GM20431 (cell line): ENCODE measurements at regions not wholly inside any gene's neighbourhood (a gene's known extent, or its start where the extent isn't known, plus 50 kb on each side); places are given as distances from the start of the nearest gene placed in this dataset.
"Not testable (repeated sequence)": the region's sequence is repeated elsewhere in the genome, so short reads cannot be mapped to it uniquely, and the experiment has no call there.

Experiments
- in situ Hi-C: fragments of 300-500 bp; cut with MseI, MboI; formaldehyde crosslinking; loops from one replicate; pipeline ENCODE4 v1.15.0; 2020; ENCODE audit warnings: low sequenced_read_pairs; ENCODE audit not compliant: unreplicated experiment

DNA sequence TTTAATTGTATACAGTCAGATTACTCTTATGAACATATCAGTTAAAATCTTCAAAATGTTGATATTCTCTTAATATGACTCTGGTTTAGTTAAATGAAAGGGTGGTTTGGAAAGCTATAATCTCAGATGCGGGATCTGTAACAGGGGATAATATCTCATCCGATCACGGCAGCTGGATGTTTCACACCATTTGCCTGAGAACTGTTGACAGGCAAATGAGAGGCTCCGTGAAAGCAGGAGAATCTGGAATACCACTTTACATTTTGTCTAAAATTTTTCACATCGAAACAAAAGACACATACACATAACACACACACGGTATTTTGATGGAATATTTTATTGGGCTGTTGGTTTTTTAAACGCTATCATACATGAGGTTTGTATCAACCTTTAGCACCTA lies 518.6 kb upstream of the SLC39A10 start:
- in situ Hi-C loops, result no loop called here

DNA sequence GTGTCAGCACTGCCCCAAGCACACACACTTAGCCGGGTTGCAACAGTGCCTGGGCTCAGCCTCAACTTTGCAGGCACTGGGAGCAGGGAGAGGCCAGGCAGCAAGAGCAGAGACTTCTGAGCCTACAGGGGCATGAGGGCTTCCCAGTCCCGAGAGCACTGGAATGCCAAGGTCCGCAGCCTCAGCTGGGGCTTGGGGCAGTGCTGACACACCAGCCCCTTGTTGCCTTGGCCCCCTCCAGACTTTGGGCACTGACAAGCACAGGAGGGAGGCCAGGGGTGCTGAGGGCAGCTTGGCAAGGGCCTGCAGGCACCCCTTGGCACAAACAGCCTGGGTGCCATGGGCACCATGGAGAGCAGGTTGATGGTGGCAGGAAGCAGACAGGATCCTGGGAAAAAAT lies 531.1 kb upstream of the SLC39A10 start:
- in situ Hi-C loops, result not testable (repeated sequence)

DNA sequence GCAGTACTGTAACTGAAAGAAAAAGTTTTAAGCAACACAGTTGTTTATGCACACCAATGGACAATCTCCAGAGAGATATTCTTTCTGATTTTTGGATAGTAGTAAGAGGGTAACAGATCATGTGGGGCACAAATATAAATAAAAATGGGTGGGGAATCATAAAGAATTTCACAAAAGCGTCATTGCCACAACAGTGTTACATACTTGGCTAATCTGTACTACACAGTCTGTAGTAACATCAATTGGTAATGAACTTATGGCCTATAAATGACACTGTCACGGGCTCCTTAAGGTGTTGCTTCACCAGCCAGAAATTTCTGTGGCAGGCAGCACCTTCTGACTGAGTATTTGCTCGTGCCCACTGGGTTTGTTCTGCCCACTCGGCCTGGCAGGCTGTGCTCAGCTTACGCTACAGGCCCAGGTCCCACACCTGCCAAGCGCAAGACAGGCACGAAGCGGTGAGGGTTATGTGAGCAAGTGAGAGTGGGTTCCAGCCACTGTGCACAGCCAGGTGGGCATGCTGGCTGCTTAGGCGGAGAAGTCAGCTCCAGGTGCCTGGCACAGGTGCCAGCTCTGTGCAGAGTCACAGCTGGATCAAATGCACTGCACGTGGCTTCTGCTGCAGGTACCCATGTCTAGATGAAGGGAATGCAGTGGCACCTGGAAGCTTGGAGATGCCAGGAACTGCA lies 532.5 kb upstream of the SLC39A10 start:
- in situ Hi-C loops, result no loop called here

- in situ Hi-C loops, result no loop called here
Measured at GRCh38 chr2:195122653-195123052, 534.4 kb upstream of the SLC39A10 start.

DNA sequence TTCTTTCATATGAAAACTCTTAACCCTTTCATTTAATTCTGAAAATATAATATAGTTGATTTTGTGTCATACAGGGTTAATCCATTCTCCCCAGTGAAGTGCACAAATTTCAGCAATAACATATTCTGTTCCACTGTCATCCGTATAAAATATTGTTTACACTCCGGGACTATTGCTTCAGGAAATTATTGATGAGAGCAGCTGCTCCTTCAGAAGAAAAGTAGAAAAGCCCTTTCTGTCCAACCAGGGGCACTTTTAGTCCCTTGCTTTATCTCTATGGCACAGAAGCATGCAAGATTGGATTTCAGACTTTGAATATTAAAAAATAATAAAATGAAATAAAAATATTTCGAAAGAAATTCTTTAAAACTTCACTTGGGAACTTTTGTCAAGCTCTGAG lies 535.7 kb upstream of the SLC39A10 start:
- in situ Hi-C loops, result no loop called here

DNA sequence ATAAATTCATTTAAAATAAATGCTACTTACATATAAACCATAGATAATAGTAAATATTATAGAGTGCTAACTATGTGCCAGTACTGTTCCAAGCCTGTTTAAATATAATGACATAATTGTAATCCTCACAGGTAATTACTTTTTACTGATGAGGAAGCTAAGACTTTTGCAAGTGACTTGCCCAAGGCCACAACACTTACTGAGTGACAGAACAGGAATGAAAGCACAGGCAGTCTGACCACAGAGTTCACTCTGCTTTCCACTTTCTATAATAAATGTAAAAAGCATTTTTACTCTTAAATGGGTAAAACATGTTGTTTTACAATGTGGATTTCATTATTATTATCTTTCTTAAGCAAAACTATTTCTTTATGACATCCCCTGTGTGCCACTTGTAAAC lies 537.8 kb upstream of the SLC39A10 start:
- in situ Hi-C loops, result no loop called here

- in situ Hi-C loops, result no loop called here
Measured at GRCh38 chr2:195118276-195118675, 538.8 kb upstream of the SLC39A10 start.

GRCh38 chr2:195117011-195117410 lies 540.0 kb upstream of the SLC39A10 start:
- in situ Hi-C loops, result no loop called here

DNA sequence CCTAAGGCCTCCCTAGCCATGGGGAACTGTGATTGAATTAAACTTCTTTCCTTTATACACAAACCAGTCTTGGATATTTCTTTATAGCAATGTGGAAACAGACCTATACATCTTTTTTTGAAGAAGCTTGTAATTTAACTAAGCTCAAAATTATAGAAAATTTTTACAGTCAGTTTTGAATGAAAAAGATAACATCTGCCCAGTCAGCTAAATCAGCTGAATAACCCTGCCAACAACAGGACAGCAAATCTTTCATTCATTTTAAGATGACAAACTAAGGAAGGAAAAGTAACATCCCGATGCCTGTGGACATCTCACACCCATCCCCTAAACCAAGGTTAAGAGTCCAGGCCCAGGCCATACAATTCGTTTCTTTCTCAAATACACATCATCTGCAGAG lies 541.3 kb upstream of the SLC39A10 start:
- in situ Hi-C loops, result no loop called here

DNA sequence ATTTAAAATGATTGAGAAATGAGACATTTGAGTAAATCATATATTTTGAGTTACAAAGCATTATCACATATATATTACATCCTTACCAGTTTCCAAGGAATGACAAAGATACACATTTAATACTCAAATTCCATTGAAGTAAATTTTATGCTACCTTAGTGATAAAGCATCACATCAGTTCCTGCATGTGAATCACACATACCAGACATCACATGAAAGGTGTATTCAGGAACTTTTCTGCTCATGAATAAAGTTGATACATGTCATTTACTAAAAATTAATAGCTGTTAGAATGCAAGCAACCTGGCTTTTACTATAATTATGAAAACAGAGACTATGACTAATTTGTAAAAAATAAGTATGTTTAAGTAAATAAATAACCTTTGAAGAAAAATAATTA lies 548.8 kb upstream of the SLC39A10 start:
- in situ Hi-C loops, result no loop called here

DNA sequence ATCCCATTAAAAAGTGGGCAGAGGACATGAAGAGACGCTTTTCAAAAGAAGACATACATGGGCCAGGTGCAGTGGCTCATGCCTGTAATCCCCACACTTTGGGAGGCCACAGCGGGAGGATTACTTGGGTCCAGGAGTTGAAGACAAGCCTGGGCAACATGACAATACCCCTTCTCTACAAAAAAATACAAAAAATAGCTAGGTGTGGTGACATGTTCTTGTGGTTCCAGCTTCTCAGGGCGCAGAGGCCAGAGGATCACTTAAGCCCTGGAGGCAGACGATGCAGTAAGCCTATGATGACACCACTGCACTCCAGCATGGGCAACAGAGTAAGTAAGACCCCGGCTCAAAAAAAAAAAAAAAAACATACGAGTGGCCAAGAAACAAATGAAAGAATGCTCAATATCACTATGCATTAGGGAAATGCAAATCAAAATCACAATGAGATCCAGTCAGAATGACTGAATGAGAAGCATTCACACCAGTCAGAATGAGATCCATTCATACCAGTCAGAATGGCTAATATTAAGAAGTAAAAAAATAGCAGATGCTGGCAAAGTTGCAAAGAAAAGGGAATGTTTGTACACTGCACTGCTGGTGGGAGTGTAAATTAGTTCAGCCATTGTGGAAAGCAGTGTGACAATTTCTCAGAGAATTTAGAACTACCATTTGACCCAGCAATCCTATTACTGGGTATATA lies 550.2 kb upstream of the SLC39A10 start:
- in situ Hi-C loops, result no loop called here

DNA sequence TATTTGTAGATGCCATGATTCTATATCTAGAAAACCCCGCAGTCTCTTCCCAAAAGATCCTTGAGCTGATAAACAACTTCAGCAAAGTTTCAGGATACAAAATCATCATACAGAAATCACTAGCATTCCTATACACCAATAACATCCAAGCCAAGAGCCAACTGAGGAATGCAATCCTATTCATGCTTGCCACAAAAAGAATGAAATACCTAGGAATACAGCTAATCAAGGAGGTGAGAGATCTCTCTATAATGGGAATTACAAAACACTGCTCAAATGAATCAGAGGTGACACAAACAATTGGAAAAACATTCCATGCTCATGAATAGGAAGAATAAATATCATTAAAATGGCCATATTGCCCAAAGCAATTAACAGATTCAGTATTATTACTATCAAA lies 551.4 kb upstream of the SLC39A10 start:
- in situ Hi-C loops, result no loop called here

GRCh38 chr2:195094330-195094729 lies 562.7 kb upstream of the SLC39A10 start:
- in situ Hi-C loops, result no loop called here

GRCh38 chr2:195092341-195092740 lies 564.7 kb upstream of the SLC39A10 start:
- in situ Hi-C loops, result no loop called here

DNA sequence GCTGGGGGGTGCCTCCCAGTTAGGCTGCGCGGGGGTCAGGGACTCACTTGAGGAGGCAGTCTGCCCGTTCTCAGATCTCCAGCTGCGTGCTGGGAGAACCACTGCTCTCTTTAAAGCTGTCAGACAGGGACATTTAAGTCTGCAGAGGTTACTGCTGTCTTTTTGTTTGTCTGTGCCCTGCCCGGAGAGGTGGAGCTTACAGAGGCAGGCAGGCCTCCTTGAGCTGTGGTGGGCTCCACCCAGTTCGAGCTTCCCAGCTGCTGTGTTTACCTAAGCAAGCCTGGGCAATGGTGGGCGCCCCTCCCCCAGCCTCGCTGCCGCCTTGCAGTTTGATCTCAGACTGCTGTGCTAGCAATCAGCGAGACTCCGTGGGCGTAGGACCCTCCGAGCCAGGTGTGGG lies 584.2 kb upstream of the SLC39A10 start:
- in situ Hi-C loops, result not testable (repeated sequence)

GRCh38 chr2:195057001-195057400 lies 600.0 kb upstream of the SLC39A10 start:
- in situ Hi-C loops, result no loop called here

- in situ Hi-C loops, result no loop called here
Measured at GRCh38 chr2:195055996-195056395, 601.0 kb upstream of the SLC39A10 start.

DNA sequence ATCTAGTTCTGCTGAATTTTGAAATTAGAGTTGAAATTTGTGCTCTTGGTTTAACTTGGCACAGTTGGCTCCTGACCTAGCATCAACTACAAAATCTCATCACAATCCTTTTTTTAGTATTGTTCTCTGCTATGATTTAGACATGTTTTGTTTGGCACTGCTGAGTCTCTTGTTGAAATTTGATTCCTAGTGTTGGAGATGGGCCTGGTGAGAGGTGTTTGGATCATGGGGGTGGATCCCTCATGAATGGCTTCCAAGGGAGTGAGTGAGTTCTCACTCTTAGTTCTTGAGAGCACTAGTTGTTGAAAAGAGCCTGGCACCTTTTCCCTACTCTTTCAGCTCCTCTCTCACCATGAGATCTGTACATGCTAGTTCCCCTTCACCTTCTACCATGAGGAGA lies 605.6 kb upstream of the SLC39A10 start:
- in situ Hi-C loops, result no loop called here

- in situ Hi-C loops, result no loop called here
Measured at GRCh38 chr2:195049372-195050031, 607.5 kb upstream of the SLC39A10 start.

- in situ Hi-C loops, result no loop called here
Measured at GRCh38 chr2:195047955-195048354, 609.1 kb upstream of the SLC39A10 start.

- in situ Hi-C loops, result no loop called here
Measured at GRCh38 chr2:195044801-195045200, 612.2 kb upstream of the SLC39A10 start.
